GM13977 (cell line): ENCODE measurements at regions not wholly inside any gene's neighbourhood (a gene's known extent, or its start where the extent isn't known, plus 50 kb on each side); places are given as distances from the start of the nearest gene placed in this dataset.

Experiments used
- DNase-seq: peaks from one replicate; pipeline ENCODE4 v3.0.0; 2012; ENCODE audit warnings: low spot score
- CTCF ChIP-seq: IDR thresholded peaks from 2 replicates; pipeline ENCODE4 v1.5.1; 2012; ENCODE audit warnings: mild to moderate bottlenecking, control low read depth; ENCODE audit not compliant: insufficient read depth; ENCODE audit errors: extremely low read depth, missing control alignments
- in situ Hi-C: fragments of 300-500 bp; cut with MboI; formaldehyde crosslinking; loops from one replicate; pipeline ENCODE4 v1.12.0; 2022; ENCODE audit warnings: low sequenced_read_pairs, low pct_unique_long_range_greater_than_20kb, mixed read lengths, inconsistent platforms; ENCODE audit not compliant: unreplicated experiment

- DNase-seq: no peak
- in situ Hi-C loops: no loop called here
- TF ChIP-seq CTCF: no peak
These were observed 119.4 kb upstream of the ROBO2 start for GRCh38 chr3:76920511-76920910.

GRCh38 chr3:76923485-76923884, 116.4 kb upstream of the ROBO2 start:
- TF ChIP-seq CTCF: no peak
- DNase-seq: no peak
- in situ Hi-C loops: no loop called here

- no peak for DNase-seq
- no peak for TF ChIP-seq CTCF
- in situ Hi-C loops: no loop called here
These were observed 109.2 kb upstream of the ROBO2 start for GRCh38 chr3:76930712-76931111.

- in situ Hi-C loops: no loop called here
- no peak for DNase-seq
- no peak for TF ChIP-seq CTCF
These were observed 106.7 kb upstream of the ROBO2 start for GRCh38 chr3:76933245-76933644.

- TF ChIP-seq CTCF: no peak
- in situ Hi-C loops: no loop called here
- no peak for DNase-seq
These were observed 100.9 kb upstream of the ROBO2 start for GRCh38 chr3:76938962-76939361.

GRCh38 chr3:76940181-76940770, 99.6 kb upstream of the ROBO2 start:
- no peak for TF ChIP-seq CTCF
- in situ Hi-C loops: no loop called here
- no peak for DNase-seq

- in situ Hi-C loops: no loop called here
- TF ChIP-seq CTCF: no peak
- DNase-seq: no peak
These were observed 98.5 kb upstream of the ROBO2 start for GRCh38 chr3:76941376-76941775.
